ENCODE measurements at regions not wholly inside any gene's neighbourhood (a gene's known extent, or its start where the extent isn't known, plus 50 kb on each side); places are given as distances from the start of the nearest gene placed in this dataset.
A peak's percentile ranks its signal among the peaks of the same experiment; 100 is the strongest.

GRCh38 chr3:86257955-86258641, 732.9 kb downstream of the VGLL3 start:
- no peak for DNase-seq

- no peak for DNase-seq
Observed at GRCh38 chr3:86254480-86254879, 736.5 kb downstream of the VGLL3 start.

- no peak for DNase-seq
Observed at GRCh38 chr3:86251781-86252180, 739.2 kb downstream of the VGLL3 start.

GRCh38 chr3:86249833-86250232, 741.1 kb downstream of the VGLL3 start:
- no peak for DNase-seq

GRCh38 chr3:86245360-86245759, 745.6 kb downstream of the VGLL3 start:
- DNase-seq, result no peak

- DNase-seq, result no peak
Observed at GRCh38 chr3:86244905-86245304, 746.0 kb downstream of the VGLL3 start.

- DNase-seq, result no peak
Observed at GRCh38 chr3:86239946-86240345, 751.0 kb downstream of the VGLL3 start.

- no peak for DNase-seq
Observed at GRCh38 chr3:86234506-86235254, 756.3 kb downstream of the VGLL3 start.

GRCh38 chr3:86230762-86231161, 760.2 kb downstream of the VGLL3 start:
- DNase-seq, result no peak

- DNase-seq, result no peak
Observed at GRCh38 chr3:86229775-86230094, 761.2 kb downstream of the VGLL3 start.

GRCh38 chr3:86229086-86229774, 761.7 kb downstream of the VGLL3 start:
- no peak for DNase-seq

- DNase-seq, result no peak
Observed at GRCh38 chr3:86228101-86228500, 762.8 kb downstream of the VGLL3 start.

GRCh38 chr3:86225461-86225860, 765.5 kb downstream of the VGLL3 start:
- DNase-seq, result no peak

- DNase-seq, result no peak
Observed at GRCh38 chr3:86221601-86222000, 769.3 kb downstream of the VGLL3 start.

- peak; percentile 4 for DNase-seq
Observed at GRCh38 chr3:86208772-86209171, 782.2 kb downstream of the VGLL3 start.

GRCh38 chr3:86182606-86183005, 808.3 kb downstream of the VGLL3 start:
- no peak for DNase-seq

- DNase-seq, result no peak
Observed at GRCh38 chr3:86180696-86181095, 810.3 kb downstream of the VGLL3 start.

- no peak for DNase-seq
Observed at GRCh38 chr3:86178095-86178494, 812.9 kb downstream of the VGLL3 start.

GRCh38 chr3:86176445-86176784, 814.5 kb downstream of the VGLL3 start:
- no peak for DNase-seq

- DNase-seq, result no peak
Observed at GRCh38 chr3:86175593-86176444, 815.1 kb downstream of the VGLL3 start.

GRCh38 chr3:86175051-86175536, 815.9 kb downstream of the VGLL3 start:
- DNase-seq, result no peak

- no peak for DNase-seq
Observed at GRCh38 chr3:86173401-86173800, 817.5 kb downstream of the VGLL3 start.

GRCh38 chr3:86168512-86168911, 822.4 kb downstream of the VGLL3 start:
- DNase-seq, result no peak
